ENCODE measurements at regions not wholly inside any gene's neighbourhood (a gene's known extent, or its start where the extent isn't known, plus 50 kb on each side); places are given as distances from the start of the nearest gene placed in this dataset.

DNA sequence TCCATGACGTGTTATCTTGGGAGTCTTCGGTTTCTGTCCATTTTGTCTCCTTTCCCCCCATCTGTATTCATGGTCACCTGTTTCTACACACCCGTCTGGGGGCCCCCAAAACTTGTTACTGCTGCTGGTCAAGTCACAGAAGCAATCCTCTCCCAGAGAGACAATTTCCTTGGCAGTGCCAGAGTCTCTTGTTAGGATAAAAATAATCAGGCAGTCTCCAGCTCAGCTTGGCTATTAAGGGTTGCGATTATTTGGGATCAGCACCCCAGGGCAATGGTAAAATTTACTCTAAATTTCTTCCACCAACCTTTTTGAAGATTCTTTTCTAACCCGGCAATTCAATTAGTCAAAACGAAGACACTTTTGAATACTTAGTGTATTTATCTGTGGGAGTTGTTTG, 229.1 kb upstream of the JARID2 start:
- no peaks in the 10 kb centered on the region for H3K27me3 ChIP-seq
- no peak for TF ChIP-seq CTCF (IDR thresholded peaks at IDR 0.05)
- H3K9me3 ChIP-seq, result peaks cover 0 to 7% (median 0%) of the 10 kb centered on the region in 11 donors
- H3K36me3 ChIP-seq, result no peaks in the 10 kb centered on the region
- 60 to 70% methylated on average over 6 of the region's 6 CpGs for WGBS, 2 donors
- peaks cover 0 to 18% (median 6%) of the 10 kb centered on the region in 9 donors for H3K4me1 ChIP-seq
- H3K4me3 ChIP-seq, result peak overlapping the region in 2 of 10 donors; percentile 4 to 11
- peak in 2 of 8 donors; percentile 35 to 56 for ATAC-seq
- H3K27ac ChIP-seq, result no peak overlapping the region
- intact Hi-C loops (cut with DNase I), result no loop called here
- no peak for DNase-seq

DNA sequence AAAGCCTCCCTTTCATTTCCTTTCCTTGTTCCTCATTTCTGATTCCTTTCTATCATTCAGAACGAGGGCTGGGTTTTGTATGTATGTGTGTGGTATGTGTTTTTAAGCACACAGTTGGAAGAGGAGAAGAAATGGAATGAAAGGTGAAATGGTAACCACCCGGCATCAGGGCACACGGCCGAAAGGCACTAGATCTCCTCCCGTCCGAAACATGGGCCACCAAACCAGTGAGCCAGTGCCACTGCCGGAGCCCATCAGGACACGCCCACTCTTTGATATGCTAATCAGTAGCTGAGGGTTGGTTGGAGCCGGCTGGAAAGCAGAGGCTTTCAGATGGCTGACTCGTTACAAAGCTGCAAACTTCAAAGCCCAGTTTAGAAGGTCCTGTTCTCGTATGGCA, 228.6 kb upstream of the JARID2 start:
- no peak for TF ChIP-seq CTCF (IDR thresholded peaks at IDR 0.05)
- Histone ChIP-seq H3K9me3 (peaks cover 0 to 6% (median 0%) of the 10 kb centered on the region in 11 donors), H3K4me1 (peaks cover 0 to 18% (median 6%) of the 10 kb centered on the region in 9 donors), H3K4me3 (peak overlapping the region in 3 of 10 donors; percentile 4 to 12 (median 11)), H3K27me3 (no peaks in the 10 kb centered on the region), H3K27ac (peak overlapping the region in 1 of 10 donors; percentile 18), H3K36me3 (no peaks in the 10 kb centered on the region)
- peak; percentile 23 to 36 for DNase-seq
- ATAC-seq, result peak in 7 of 8 donors; percentile 39 to 82 (median 65)
- intact Hi-C loops (cut with DNase I), result no loop called here
- WGBS, 2 donors, result 32 to 34% methylated on average over 11 of the region's 11 CpGs

GRCh38 chr6:15017803-15018202, 228.1 kb upstream of the JARID2 start:
- intact Hi-C loops (cut with DNase I), result no loop called here
- DNase-seq (no peak), ATAC-seq (no peak)
- Histone ChIP-seq H3K9me3 (peaks cover 0 to under 1% (median 0%) of the 10 kb centered on the region in 11 donors), H3K4me1 (peaks cover 0 to 18% (median 6%) of the 10 kb centered on the region in 9 donors), H3K27me3 (no peaks in the 10 kb centered on the region), H3K36me3 (no peaks in the 10 kb centered on the region), H3K4me3 (peak overlapping the region in 1 of 10 donors; percentile 11), H3K27ac (no peak overlapping the region)
- 94 to 96% methylated on average over 9 of the region's 9 CpGs for WGBS, 2 donors
- TF ChIP-seq CTCF (IDR thresholded peaks at IDR 0.05), result no peak

DNA sequence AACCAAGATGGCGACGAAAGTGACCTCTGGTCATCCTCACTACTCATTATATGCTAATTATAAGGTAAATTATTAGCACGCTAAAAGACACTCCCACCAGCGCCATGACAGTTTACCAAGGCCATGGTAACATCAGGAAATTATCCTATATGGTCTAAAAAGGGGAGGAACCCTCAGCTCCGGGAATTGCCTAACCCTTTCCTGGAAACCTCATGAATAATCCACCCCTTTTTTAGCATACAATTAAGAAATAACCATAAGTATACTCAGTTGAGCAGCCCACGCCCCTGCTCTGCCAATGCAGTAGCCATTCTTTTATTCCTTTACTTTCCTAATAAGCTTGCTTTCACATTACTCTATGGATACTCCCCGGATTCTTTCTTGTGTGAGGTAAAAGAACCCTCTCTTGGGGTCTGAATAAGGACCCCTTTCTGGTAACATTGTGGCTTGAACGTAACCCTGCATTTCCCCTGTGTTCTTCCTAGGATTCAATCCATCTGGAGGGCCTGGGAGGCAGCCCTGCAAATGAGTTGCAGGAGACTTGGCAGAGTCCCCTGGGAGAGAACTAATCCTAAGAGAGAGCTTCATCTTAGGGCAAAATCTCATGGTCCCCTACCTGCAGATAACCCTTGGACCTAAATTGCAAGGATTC, 225.6 kb upstream of the JARID2 start:
- WGBS, 2 donors, result 95 to 97% methylated on average over 8 of the region's 8 CpGs
- H3K4me1 ChIP-seq, result peaks cover 0 to 18% (median 6%) of the 10 kb centered on the region in 9 donors
- no peak for ATAC-seq
- H3K36me3 ChIP-seq, result no peaks in the 10 kb centered on the region
- H3K27ac ChIP-seq, result no peak overlapping the region
- no peaks in the 10 kb centered on the region for H3K27me3 ChIP-seq
- H3K9me3 ChIP-seq, result no peaks in the 10 kb centered on the region
- H3K4me3 ChIP-seq, result no peak overlapping the region
- DNase-seq, result no peak
- no peak for TF ChIP-seq CTCF (IDR thresholded peaks at IDR 0.05)
- intact Hi-C loops (cut with DNase I), result no loop called here
